Inflammatory macrophage treated with lipopolysaccharide for 1 hour (primary cell): ENCODE measurements at regions not wholly inside any gene's neighbourhood (a gene's known extent, or its start where the extent isn't known, plus 50 kb on each side); places are given as distances from the start of the nearest gene placed in this dataset.
"Not testable (repeated sequence)": the region's sequence is repeated elsewhere in the genome, so short reads cannot be mapped to it uniquely, and the experiment has no call there.

Experiments
- DNase-seq, 2 donors: peaks; one replicate each; pipeline ENCODE4 v3.0.0-alpha.2; 2020 to 2022

GRCh38 chr5:174570662-174571061 lies 153.7 kb upstream of the MSX2 start:
- DNase-seq: no peak

- no peak for DNase-seq
These were observed 152.6 kb upstream of the MSX2 start for GRCh38 chr5:174571662-174572397.

GRCh38 chr5:174572591-174572990 lies 151.8 kb upstream of the MSX2 start:
- no peak for DNase-seq

- no peak for DNase-seq
These were observed 151.0 kb upstream of the MSX2 start for GRCh38 chr5:174573221-174573994.

- DNase-seq: no peak
These were observed 149.3 kb upstream of the MSX2 start for GRCh38 chr5:174575043-174575442.

- no peak for DNase-seq
These were observed 148.3 kb upstream of the MSX2 start for GRCh38 chr5:174576042-174576441.

- DNase-seq: peak in 1 of 2 donors; percentile 17
These were observed 142.9 kb upstream of the MSX2 start for GRCh38 chr5:174581479-174581878.

GRCh38 chr5:174581894-174582293 lies 142.5 kb upstream of the MSX2 start:
- no peak for DNase-seq

- DNase-seq: no peak
These were observed 141.3 kb upstream of the MSX2 start for GRCh38 chr5:174583071-174583470.

GRCh38 chr5:174585472-174585871 lies 138.9 kb upstream of the MSX2 start:
- no peak for DNase-seq

- DNase-seq: not testable (repeated sequence)
These were observed 138.2 kb upstream of the MSX2 start for GRCh38 chr5:174586163-174586562.

GRCh38 chr5:174589011-174589410 lies 135.4 kb upstream of the MSX2 start:
- DNase-seq: no peak

GRCh38 chr5:174589599-174589998 lies 134.8 kb upstream of the MSX2 start:
- no peak for DNase-seq

- DNase-seq: no peak
These were observed 133.6 kb upstream of the MSX2 start for GRCh38 chr5:174590820-174591219.

GRCh38 chr5:174596429-174596828 lies 128.0 kb upstream of the MSX2 start:
- no peak for DNase-seq

GRCh38 chr5:174599992-174600391 lies 124.4 kb upstream of the MSX2 start:
- DNase-seq: no peak

- DNase-seq: peak; percentile 9 to 44
These were observed 122.4 kb upstream of the MSX2 start for GRCh38 chr5:174601946-174602345.

- DNase-seq: no peak
These were observed 118.2 kb upstream of the MSX2 start for GRCh38 chr5:174606153-174606552.

GRCh38 chr5:174606646-174607045 lies 117.7 kb upstream of the MSX2 start:
- no peak for DNase-seq

- no peak for DNase-seq
These were observed 117.2 kb upstream of the MSX2 start for GRCh38 chr5:174607205-174607604.

GRCh38 chr5:174607916-174608315 lies 116.5 kb upstream of the MSX2 start:
- DNase-seq: no peak

GRCh38 chr5:174608631-174609097 lies 115.7 kb upstream of the MSX2 start:
- DNase-seq: peak; percentile 70 to 75

GRCh38 chr5:174609116-174609515 lies 115.3 kb upstream of the MSX2 start:
- no peak for DNase-seq

- no peak for DNase-seq
These were observed 113.4 kb upstream of the MSX2 start for GRCh38 chr5:174610968-174611367.
